Stomach (tissue), 8 donors: ENCODE measurements at regions not wholly inside any gene's neighbourhood (a gene's known extent, or its start where the extent isn't known, plus 50 kb on each side); places are given as distances from the start of the nearest gene placed in this dataset.
"Not testable (repeated sequence)": the region's sequence is repeated elsewhere in the genome, so short reads cannot be mapped to it uniquely, and the experiment has no call there.

Source experiments
- DNase-seq, 2 donors: peaks; one replicate each; pipeline versions ENCODE4 v3.0.0 to v3.0.0-alpha.2; 2013 to 2019
- H3K27ac ChIP-seq, 5 donors: fragments of 200-600 bp in 4 of 5; sonication (generic) in 4 of 5; one replicate each; pipeline ENCODE4 v1.5.1; 2013 to 2019; ENCODE audit warnings: mild to moderate bottlenecking in 1 of 5, moderate library complexity in 1 of 5
- H3K27me3 ChIP-seq, 3 donors: fragments of 200-600 bp; sonication (generic); one replicate each; pipeline ENCODE4 v1.5.1; 2017 to 2019; ENCODE audit warnings: mixed run types in 1 of 3
- H3K36me3 ChIP-seq, 4 donors: fragments of 200-600 bp; sonication (generic); 1 replicate in 3 of 4; 2 replicates in 1 of 4; pipeline ENCODE4 v1.5.1; 2016 to 2019
- H3K4me1 ChIP-seq, 4 donors: fragments of 200-600 bp; sonication (generic); one replicate each; pipeline ENCODE4 v1.5.1; 2016 to 2019
- H3K4me3 ChIP-seq, 4 donors: fragments of 200-600 bp; sonication (generic) in 3 of 4; one replicate each; pipeline ENCODE4 v1.5.1; 2016 to 2019; ENCODE audit warnings: mild to moderate bottlenecking in 1 of 4
- H3K9me3 ChIP-seq, 4 donors: fragments of 200-600 bp; sonication (generic); one replicate each; pipeline ENCODE4 v1.5.1; 2016 to 2019
- EP300 ChIP-seq: sonication (generic); formaldehyde crosslinking; IDR thresholded peaks from one replicate; pipeline ENCODE4 v1.6.1; 2017; ENCODE audit warnings: antibody characterized with exemption
- POLR2A ChIP-seq, 4 donors: fragments of 450-650 bp; IDR thresholded peaks; one replicate each; pipeline ENCODE4 v1.6.1; 2016; ENCODE audit warnings: antibody characterized with exemption in 4 of 4, control low read depth in 2 of 4, mild to moderate bottlenecking in 1 of 4, moderate library complexity in 1 of 4
- POLR2AphosphoS5 ChIP-seq, 3 donors: sonication (generic); formaldehyde crosslinking; IDR thresholded peaks; one replicate each; pipeline ENCODE4 v1.6.1; 2016; ENCODE audit warnings: antibody characterized with exemption in 3 of 3
- WGBS, 5 donors: extraction: QIAGEN DNeasy Blood & Tissue Kit in 3 of 5; methylation state at CpG; one replicate each; pipeline versions ENCODE4 v1.1.5 to v1.1.7; 2013 to 2018; 5-methylcytosine and 5-hydroxymethylcytosine counted together
- intact Hi-C: fragments of 100-400 bp; cut with DNase I; formaldehyde crosslinking; loops from one replicate; pipeline ENCODE4 v1.15.1; 2023; ENCODE audit warnings: low total_unique reads
- TF ChIP-seq, protein P1 (sequence below), 7 experiments: fragments of 450-650 bp in 4 of 7; fragments of 200-600 bp in 3 of 7; sonication (generic) in 3 of 7; IDR thresholded peaks; one replicate each; pipeline ENCODE4 v1.5.1; 2016 to 2019; ENCODE audit warnings: antibody characterized with exemption in 7 of 7, control low read depth in 2 of 7, mild to moderate bottlenecking in 1 of 7
- donor health status: healthy with polysubstance abuse.
- donor health status: Bipolar disorder and iron deficiency.
- donor health status: healthy.

DNA sequence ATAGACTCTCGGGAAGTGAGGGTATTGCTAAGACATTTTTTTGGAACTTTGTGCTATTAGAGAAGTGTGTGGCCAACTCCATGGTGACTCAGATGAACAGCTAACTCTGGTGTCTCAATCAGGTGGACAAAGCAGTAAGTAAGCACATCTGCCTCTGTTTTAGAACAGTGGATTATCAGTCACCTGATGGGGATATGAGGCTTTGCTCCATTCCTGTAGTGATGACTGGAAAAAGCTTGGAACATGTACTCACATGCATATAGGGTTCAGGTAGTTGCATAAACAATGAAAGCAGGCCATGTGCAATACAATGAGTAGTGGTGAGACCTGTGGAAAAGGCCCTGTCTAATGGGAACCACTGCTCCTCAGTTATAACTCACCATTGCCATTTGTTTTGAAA lies 168.2 kb upstream of the FBN2 start:
- H3K36me3 ChIP-seq = no peaks in the 10 kb centered on the region
- no peak overlapping the region for H3K4me3 ChIP-seq
- no peak overlapping the region for H3K27ac ChIP-seq
- 76 to 96% (median 92%) methylated on average over 1 of the region's 1 CpG for WGBS, 5 donors
- DNase-seq = no peak
- intact Hi-C loops = no loop called here
- H3K9me3 ChIP-seq = no peaks in the 10 kb centered on the region
- H3K27me3 ChIP-seq = no peaks in the 10 kb centered on the region
- H3K4me1 ChIP-seq = no peaks in the 10 kb centered on the region
- TF ChIP-seq POLR2A (IDR thresholded peaks at IDR 0.05) = no peak
- TF ChIP-seq, protein P1, sequence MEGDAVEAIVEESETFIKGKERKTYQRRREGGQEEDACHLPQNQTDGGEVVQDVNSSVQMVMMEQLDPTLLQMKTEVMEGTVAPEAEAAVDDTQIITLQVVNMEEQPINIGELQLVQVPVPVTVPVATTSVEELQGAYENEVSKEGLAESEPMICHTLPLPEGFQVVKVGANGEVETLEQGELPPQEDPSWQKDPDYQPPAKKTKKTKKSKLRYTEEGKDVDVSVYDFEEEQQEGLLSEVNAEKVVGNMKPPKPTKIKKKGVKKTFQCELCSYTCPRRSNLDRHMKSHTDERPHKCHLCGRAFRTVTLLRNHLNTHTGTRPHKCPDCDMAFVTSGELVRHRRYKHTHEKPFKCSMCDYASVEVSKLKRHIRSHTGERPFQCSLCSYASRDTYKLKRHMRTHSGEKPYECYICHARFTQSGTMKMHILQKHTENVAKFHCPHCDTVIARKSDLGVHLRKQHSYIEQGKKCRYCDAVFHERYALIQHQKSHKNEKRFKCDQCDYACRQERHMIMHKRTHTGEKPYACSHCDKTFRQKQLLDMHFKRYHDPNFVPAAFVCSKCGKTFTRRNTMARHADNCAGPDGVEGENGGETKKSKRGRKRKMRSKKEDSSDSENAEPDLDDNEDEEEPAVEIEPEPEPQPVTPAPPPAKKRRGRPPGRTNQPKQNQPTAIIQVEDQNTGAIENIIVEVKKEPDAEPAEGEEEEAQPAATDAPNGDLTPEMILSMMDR (IDR thresholded peaks at IDR 0.05) = no peak
- TF ChIP-seq EP300 = no peak
- TF ChIP-seq POLR2AphosphoS5 (IDR thresholded peaks at IDR 0.05) = no peak

DNA sequence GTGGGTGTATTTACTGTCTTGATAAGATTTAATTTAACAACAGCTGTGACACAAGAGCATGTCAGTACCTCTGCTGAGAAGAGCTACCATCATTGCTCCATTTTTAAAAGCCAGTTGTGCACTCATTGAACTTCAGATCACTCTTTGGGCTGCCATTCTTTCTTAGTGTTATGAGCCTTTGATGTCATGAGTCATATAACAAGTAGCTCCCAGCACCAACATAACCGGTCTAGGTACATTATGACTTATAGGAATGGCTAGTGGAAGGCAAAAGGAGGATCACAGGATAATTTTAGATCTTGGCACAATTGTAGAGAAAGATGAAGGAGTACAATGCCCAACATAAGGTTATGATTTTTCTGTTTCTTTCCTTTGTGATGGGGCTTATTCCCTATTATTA lies 170.8 kb upstream of the FBN2 start:
- H3K4me1 ChIP-seq = no peaks in the 10 kb centered on the region
- no peaks in the 10 kb centered on the region for H3K36me3 ChIP-seq
- no peak for DNase-seq
- TF ChIP-seq, protein P1 (IDR thresholded peaks at IDR 0.05) = no peak
- TF ChIP-seq POLR2A (IDR thresholded peaks at IDR 0.05) (no peak), EP300 (no peak), POLR2AphosphoS5 (IDR thresholded peaks at IDR 0.05) (no peak)
- peaks cover 0 to 5% (median 0%) of the 10 kb centered on the region in 4 donors for H3K9me3 ChIP-seq
- intact Hi-C loops = no loop called here
- 78 to 94% (median 90%) methylated on average over 1 of the region's 1 CpG for WGBS, 5 donors
- H3K27me3 ChIP-seq = no peaks in the 10 kb centered on the region
- no peak overlapping the region for H3K4me3 ChIP-seq
- H3K27ac ChIP-seq = no peak overlapping the region

DNA sequence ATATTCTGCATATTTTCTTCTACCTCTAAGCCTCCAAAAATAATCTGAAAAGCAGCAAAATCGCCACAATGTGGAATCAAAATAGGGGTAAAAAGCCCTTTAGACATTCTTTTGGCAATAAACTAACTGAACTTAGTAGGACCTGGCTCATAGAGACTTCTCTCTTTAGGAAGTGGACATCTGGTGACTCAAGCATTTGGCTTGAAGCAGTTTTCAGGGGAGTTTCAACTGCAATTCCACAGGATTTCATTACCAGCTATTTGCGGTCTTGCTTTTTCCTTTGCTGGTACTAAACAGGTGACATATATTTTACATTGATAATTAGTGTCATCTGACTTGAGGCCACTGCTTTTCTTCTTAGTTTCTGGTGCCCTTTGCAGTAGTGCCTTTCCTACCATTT lies 173.2 kb upstream of the FBN2 start:
- peaks cover 0 to 6% (median 0%) of the 10 kb centered on the region in 4 donors for H3K9me3 ChIP-seq
- H3K4me1 ChIP-seq = no peaks in the 10 kb centered on the region
- no peak overlapping the region for H3K27ac ChIP-seq
- no peak overlapping the region for H3K4me3 ChIP-seq
- DNase-seq = no peak
- H3K36me3 ChIP-seq = no peaks in the 10 kb centered on the region
- intact Hi-C loops = no loop called here
- TF ChIP-seq POLR2A (IDR thresholded peaks at IDR 0.05) (no peak), POLR2AphosphoS5 (IDR thresholded peaks at IDR 0.05) (no peak), EP300 (no peak)
- TF ChIP-seq, protein P1 (IDR thresholded peaks at IDR 0.05) = no peak
- H3K27me3 ChIP-seq = no peaks in the 10 kb centered on the region
- WGBS, 5 donors = 84 to 96% (median 93%) methylated on average over 2 of the region's 2 CpGs

DNA sequence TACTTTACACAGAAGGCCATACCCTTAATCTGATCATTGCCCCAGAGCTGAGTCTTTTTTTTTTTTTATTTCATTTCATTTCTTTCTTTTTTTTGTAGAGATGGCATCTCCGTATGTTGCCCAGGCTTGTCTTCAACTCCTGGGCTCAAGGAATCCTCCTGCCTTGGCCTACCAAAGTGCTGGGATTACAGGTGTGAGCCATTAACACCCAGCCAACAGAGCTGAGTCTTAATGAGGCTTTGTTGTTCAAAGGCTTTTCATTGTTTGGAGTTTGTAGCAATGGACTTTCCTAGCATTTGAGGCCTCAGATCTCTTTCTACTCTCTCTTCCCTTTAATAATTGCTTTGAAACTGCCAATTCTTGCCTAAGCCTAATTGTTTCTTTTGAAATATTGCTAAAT lies 176.5 kb upstream of the FBN2 start:
- DNase-seq = no peak
- Histone ChIP-seq H3K27me3 (no peaks in the 10 kb centered on the region), H3K27ac (no peak overlapping the region), H3K9me3 (peaks cover 0 to 6% (median 0%) of the 10 kb centered on the region in 4 donors), H3K36me3 (no peaks in the 10 kb centered on the region), H3K4me3 (no peak overlapping the region), H3K4me1 (no peaks in the 10 kb centered on the region)
- WGBS, 5 donors = 83 to 95% (median 91%) methylated on average over 1 of the region's 1 CpG
- TF ChIP-seq POLR2AphosphoS5 (IDR thresholded peaks at IDR 0.05) (no peak), POLR2A (IDR thresholded peaks at IDR 0.05) (no peak)
- intact Hi-C loops = no loop called here

DNA sequence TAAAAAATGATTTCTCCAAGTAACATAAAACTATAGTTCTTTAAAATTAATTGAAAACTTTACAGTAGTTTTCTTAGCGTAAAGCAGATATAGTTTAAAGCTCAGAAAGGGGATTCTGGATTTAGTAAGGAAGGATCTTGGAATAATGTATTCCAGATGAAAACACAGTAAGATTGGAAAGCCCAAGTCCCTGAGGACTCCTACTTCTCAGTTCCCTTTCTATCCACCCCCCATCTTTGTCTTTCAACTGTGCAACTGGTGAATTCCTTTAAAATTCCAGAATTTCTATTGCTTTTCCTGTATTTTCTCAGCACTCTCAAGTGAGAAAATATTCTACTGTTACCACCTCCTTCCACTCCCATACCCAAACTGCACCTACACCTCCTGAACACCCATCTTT lies 184.5 kb upstream of the FBN2 start:
- no peak for TF ChIP-seq POLR2AphosphoS5 (IDR thresholded peaks at IDR 0.05)
- no peak for TF ChIP-seq EP300
- TF ChIP-seq POLR2A (IDR thresholded peaks at IDR 0.05) = no peak
- TF ChIP-seq, protein P1 (IDR thresholded peaks at IDR 0.05) = no peak
- intact Hi-C loops = no loop called here
- WGBS, 5 donors = 85 to 98% (median 93%) methylated on average over 1 of the region's 1 CpG
- H3K4me3 ChIP-seq = no peak overlapping the region
- H3K9me3 ChIP-seq = no peaks in the 10 kb centered on the region
- no peaks in the 10 kb centered on the region for H3K4me1 ChIP-seq
- DNase-seq = peak in 1 of 2 donors; percentile 11
- H3K27me3 ChIP-seq = no peaks in the 10 kb centered on the region
- no peak overlapping the region for H3K27ac ChIP-seq
- H3K36me3 ChIP-seq = no peaks in the 10 kb centered on the region

DNA sequence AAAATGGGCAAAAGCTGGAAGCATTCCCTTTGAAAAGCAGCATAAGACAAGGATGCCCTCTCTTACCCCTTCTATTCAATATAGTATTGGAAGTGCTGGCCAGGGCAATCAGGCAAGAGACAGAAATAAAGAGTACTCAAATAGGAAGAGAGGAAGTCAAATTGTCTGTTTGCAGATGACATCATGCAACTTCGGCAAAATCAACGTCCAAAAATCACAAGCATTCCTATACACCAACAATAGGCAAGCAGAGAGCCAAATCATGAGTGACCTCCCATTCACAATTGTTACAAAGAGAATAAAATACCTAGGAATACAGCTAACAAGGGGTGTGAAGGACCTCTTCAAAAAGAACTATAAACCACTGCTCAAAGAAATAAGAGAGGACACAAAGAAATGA lies 192.0 kb upstream of the FBN2 start:
- 66 to 87% (median 75%) methylated on average over 2 of the region's 2 CpGs for WGBS, 5 donors
- H3K27ac ChIP-seq, intact Hi-C loops: not testable (repeated sequence)

DNA sequence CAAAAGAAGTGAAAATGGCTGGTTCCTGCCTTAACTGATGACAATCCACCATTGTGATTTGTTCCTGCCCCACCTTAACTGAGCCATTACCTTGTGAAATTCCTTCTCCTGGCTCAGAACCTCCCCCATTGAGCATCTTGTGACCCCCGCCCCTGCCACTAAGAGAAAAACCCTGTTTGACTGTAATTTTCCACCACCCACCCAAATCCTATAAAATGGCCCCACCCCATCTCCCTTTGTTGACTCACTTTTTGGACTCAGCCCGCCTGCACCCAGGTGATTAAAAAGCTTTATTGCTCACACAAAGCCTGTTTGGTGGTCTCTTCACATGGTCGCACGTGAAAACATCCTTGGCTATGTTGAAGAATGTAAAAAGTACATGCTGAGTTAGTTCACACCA lies 197.6 kb upstream of the FBN2 start:
- intact Hi-C loops, H3K4me3 ChIP-seq, H3K27me3 ChIP-seq, H3K27ac ChIP-seq, H3K9me3 ChIP-seq, H3K36me3 ChIP-seq, H3K4me1 ChIP-seq, DNase-seq: not testable (repeated sequence)
- WGBS, 5 donors = 85 to 95% (median 88%) methylated on average over 4 of the region's 4 CpGs

More for the DNA sequence above, 192.0 kb upstream of the FBN2 start:
- not testable (repeated sequence) for H3K36me3 ChIP-seq, H3K9me3 ChIP-seq, H3K4me1 ChIP-seq, H3K4me3 ChIP-seq, DNase-seq, H3K27me3 ChIP-seq
